GM18868 (cell line): ENCODE measurements at regions not wholly inside any gene's neighbourhood (a gene's known extent, or its start where the extent isn't known, plus 50 kb on each side); places are given as distances from the start of the nearest gene placed in this dataset.

Source experiments
- ATAC-seq: cut with Tn5 transposase; IDR thresholded peaks from one replicate; pipeline ENCODE4 v1.9.1; 2021; ENCODE audit warnings: mild to moderate bottlenecking, moderate library complexity; ENCODE audit not compliant: unreplicated experiment

- no peak for ATAC-seq
Observed at GRCh38 chr18:45467293-45467692, 148.0 kb upstream of the SLC14A2 start.

DNA sequence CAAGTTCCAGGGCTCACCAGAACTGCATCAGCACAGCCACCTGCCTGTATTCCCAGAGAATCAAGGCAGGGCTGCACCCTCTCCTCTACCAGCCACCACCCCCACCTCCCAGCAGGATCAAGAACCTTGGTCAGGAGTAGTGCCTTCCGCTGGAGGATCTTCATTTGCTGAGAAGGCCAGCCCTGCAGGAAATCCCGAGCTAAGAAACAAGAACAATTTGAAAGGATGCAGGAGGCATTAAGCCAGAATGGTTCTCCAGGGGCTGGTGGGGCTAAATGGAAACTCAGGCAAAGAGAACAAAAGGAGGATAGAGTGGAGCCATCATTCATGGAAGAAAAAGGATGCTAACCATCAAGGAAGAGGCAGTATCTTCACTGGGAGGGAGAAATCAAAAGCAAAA lies 147.3 kb upstream of the SLC14A2 start:
- ATAC-seq, result no peak

- ATAC-seq, result no peak
Observed at GRCh38 chr18:45478889-45479288, 136.4 kb upstream of the SLC14A2 start.

- no peak for ATAC-seq
Observed at GRCh38 chr18:45480219-45481015, 134.9 kb upstream of the SLC14A2 start.

DNA sequence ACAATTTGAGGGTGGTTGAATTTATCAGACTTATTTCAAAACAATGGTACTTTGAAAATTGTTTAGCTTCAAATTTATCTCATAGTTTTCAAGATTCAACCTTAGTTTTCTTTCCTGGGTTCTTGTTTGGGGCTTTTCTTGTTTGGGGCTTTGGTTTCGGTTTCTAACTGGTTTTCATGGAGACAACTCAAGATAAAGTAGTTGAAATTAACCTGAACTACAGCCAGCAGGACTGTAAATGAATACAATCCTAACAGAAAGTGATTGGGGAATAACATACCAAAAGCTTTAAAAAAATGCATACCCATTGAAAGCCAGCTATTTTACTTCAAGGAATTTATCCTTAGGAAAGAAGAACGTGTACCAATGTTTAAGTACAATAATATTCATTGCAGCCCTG lies 133.5 kb upstream of the SLC14A2 start:
- ATAC-seq, result no peak

- no peak for ATAC-seq
Observed at GRCh38 chr18:45482286-45482685, 133.0 kb upstream of the SLC14A2 start.

DNA sequence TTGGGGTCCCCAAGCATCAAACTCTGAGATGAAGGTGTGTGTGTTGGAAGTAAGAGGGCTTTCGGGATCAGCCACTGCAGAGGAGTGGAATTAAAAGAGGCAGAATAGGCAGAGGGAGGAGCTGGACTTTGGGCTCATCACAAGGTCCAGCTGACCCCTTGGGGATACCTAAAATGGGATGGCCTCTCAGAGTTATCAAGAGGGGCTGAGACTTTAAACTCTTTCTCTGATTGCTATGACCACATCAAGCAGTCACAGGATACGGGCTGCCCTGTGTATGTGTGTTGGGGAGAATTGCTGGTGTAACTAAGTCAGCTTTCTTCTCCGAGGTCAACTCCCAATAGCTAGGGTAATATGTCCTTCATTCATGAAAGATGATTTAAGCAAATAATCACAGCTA lies 127.7 kb upstream of the SLC14A2 start:
- no peak for ATAC-seq

DNA sequence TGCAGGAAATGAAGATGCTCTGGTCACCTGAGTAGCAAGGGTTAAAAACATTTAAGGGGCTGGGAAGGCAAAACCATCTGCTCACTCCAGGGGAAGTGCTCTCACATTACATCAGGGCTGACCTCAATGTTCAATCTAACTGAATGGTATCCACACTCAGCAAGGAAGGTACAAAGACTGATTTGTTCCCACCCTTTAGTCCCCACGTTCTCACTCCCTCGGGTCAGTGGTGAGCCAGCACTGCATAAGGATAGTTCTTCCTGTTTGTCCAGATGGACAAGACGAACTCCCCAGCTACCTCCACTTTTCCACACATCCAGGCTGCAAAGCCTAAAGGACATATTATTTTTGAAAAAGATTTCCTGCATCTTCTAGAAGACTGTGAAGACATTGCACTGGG lies 126.6 kb upstream of the SLC14A2 start:
- ATAC-seq, result no peak

- ATAC-seq, result no peak
Observed at GRCh38 chr18:45493830-45494229, 121.4 kb upstream of the SLC14A2 start.

- ATAC-seq, result no peak
Observed at GRCh38 chr18:45494811-45495210, 120.5 kb upstream of the SLC14A2 start.

DNA sequence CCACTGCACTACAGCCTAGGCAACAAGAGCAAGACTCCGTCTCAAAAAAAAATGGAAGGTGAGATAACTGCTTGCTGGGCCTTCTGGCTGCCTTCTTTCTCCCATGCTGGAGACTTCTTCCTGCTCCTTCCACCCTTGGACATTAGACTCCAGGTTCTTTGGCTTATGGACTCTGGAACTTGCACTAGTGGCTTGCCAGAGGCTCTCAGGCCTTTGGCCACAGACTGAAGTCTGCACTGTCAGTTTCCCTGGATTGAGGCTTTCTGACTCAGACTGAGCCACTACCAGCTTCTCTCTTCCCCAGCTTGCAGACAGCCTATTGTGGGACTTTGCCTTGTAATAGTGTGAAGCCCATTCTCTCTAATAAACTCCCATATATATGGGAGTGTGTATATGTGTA lies 118.5 kb upstream of the SLC14A2 start:
- no peak for ATAC-seq

DNA sequence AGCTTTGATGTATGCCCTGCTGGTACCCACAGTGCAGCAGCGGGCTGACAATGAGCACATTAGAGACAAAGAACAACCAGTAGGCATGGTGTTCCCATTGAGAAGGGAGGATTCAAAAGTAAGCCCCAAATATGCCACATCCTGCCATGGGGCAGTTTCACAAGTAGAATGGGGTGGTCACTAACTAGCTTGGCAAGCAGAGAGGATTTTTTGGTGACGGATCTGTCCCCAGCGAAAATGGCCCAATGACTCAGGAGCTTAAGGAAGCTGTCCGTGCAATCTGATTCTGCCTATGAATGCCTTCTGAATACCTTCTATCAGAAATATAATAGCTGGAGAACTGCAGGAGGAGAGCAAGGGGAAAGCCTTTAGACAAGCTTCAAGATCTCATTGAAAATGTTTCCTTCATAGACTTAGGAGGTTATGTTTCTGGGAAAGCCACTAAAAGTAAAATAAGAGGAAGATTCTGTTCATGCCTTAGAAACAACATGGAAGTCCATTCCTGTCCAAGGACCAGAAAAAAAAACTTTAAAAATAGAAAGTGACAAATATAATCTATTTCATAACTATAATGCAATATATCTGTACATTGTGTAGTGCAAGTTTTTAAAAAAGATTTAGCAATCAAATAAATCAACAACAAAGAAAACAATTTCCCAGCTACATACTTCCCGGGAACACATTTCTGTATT lies 117.5 kb upstream of the SLC14A2 start:
- ATAC-seq, result no peak

DNA sequence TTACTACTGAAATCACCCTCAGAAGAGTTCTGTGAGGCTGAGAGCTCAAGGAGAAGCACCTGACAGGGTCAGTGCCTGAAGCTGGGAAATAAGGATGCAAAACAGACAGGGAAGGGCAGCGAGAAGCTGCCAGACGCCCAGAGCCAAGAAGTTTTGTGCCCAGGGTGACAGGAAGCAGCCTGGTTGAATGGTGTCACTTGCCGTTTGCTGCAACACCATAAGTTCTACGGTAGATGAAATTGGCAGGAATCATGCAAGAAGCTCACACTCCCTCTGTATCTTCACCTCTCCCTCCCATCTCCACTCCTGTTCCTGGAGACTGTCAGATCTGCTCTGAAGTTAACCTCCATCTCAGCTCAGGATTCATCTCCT lies 117.0 kb upstream of the SLC14A2 start:
- no peak for ATAC-seq

- ATAC-seq, result no peak
Observed at GRCh38 chr18:45503990-45504389, 111.3 kb upstream of the SLC14A2 start.

DNA sequence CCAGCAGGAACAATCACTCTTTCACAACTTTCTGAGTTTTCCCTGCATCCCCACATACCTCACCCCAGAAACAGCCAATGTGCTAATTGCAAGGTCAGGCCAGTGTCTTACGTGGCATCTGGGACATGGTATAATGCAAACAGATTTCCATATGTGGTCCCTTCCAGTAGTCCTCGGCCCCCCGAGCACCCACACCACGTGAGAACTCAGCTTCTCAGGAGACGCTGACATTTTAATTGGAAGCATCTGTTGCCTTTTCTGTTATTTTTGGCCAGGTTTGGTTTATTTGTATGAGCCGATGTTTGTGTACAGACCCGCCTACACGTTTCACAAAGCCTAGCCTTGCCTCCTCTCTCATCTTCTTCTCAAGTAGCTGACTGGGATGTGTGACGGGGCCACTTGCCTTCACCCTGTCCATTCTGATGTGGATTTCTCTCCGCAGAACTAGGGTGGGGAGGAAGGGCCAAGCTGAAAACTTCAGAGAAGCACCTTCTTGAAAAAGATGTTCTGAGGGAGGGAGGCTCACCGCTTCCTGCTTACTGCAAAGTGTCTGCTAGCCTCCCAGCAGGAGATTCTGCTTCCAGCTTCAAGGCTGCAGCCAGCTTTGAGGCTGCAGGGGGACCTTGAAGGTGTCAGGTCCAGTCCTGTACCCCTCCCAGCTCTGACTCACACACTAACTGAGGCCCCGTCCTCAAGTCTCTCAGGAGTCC lies 109.6 kb upstream of the SLC14A2 start:
- ATAC-seq, result no peak

DNA sequence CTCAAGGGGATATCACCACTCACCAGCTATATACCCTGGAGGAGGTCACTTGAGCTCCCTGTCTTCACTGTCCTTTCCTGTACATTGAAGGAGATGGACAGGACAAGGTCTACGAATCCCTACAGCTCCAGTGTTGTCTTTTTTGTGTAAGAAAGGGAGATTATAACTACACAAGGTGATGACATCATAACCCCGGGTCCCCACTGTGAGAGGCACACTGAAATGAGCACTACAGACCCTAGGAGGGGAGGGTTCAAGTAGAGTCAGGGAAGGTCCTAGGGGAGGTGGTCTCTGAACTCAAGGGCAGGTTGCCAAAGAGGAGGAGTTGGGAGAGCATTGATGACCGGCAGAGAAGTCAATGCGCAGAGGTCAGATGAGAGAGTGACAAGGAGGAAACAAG lies 108.3 kb upstream of the SLC14A2 start:
- ATAC-seq, result no peak

DNA sequence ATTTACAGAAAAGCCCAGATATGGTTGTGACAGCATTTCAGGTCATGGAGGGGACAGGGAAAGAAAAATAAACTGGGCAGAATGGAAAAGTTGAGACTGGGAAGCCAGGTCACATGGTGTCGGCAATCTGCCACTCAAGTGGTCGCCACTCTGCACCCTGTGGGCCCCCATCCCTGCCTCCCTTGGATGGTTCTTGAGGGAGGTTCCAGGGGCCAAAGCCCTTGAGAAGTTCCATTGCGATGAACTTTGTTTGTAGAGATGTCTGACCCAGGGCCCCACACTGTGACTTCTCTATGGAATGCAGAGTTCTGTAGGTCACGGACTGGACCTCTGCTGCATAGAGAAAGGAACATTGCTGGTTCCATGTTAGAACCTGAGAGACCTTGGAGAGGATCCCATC lies 105.7 kb upstream of the SLC14A2 start:
- no peak for ATAC-seq

GRCh38 chr18:45510656-45511055 lies 104.6 kb upstream of the SLC14A2 start:
- ATAC-seq, result no peak

DNA sequence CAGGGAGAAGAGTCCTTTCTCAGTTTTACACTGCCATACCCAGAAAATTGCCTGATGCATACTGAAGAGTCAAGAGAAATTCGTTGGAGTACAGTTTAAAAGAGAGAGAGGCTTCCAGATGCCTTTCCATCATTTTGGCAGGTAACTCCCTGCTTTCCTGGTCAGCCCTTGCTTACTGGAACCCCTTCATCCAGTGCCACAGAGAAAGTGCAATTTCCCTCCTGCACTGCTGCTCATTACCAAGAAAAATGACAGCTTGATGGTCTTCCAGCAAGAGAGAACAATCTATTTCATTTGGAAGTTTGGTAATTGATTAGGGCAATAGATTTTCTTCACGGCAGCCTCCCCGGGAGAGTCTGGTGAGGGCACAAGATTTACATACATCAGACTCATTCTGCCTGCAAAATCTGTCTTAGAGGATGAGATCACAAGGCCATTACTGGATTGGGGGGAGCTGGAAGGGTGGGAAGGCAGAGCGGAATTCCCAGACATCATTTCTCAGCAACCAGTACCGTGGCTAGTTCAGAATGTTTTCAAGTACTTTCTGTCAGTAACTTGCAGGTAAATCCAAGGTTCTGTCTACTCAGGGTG lies 102.8 kb upstream of the SLC14A2 start:
- ATAC-seq, result no peak

GRCh38 chr18:45517181-45517741 lies 98.0 kb upstream of the SLC14A2 start:
- no peak for ATAC-seq
